HuH-7.5 (cell line): ENCODE measurements at regions not wholly inside any gene's neighbourhood (a gene's known extent, or its start where the extent isn't known, plus 50 kb on each side); places are given as distances from the start of the nearest gene placed in this dataset.

Source experiments
- DNase-seq: peaks from one replicate; pipeline ENCODE4 v3.0.0; 2011; ENCODE audit warnings: low spot score

- DNase-seq, result no peak
These were observed 424.9 kb upstream of the MGAT4C start for GRCh38 chr12:86681060-86681459.

DNA sequence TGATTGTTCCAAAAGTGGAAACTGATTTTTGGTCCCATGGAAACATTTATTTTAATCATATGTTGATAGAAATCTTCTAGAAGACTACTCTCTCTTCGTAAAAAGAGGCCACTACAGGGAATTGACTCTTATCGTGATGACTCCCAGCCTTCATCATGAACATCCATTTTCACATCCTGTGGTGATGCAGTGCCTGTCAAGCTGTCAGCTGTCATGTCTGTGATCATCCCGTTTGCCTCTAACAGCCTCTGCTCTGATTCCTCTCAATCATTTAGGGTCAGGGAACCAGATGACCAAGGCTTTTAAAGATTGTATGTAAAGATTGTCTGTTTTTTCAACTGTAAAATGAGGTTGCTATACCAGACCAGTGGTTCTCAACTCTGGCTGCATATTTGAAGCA is 419.0 kb upstream of the MGAT4C start:
- no peak for DNase-seq

- no peak for DNase-seq
These were observed 414.8 kb upstream of the MGAT4C start for GRCh38 chr12:86670986-86671385.

- no peak for DNase-seq
These were observed 412.8 kb upstream of the MGAT4C start for GRCh38 chr12:86669010-86669409.

DNA sequence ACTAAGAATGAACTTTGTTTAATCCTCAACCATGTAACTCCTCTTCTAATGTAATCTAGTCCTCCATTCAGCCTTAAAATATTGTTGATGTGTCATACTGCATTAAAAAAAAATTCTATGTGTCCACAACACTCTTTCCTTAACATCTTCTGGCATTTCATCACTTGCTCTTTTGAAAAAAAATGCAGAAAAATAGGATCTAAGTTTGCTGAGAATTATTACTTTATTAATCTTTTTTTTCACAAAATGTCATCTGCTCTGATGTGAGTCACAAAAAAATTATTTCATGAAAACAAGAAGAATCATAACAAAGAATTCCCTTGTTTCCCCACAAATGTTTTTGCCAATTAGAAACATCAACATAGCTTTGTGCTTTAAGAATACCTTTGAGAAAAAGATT is 410.1 kb upstream of the MGAT4C start:
- DNase-seq, result no peak

DNA sequence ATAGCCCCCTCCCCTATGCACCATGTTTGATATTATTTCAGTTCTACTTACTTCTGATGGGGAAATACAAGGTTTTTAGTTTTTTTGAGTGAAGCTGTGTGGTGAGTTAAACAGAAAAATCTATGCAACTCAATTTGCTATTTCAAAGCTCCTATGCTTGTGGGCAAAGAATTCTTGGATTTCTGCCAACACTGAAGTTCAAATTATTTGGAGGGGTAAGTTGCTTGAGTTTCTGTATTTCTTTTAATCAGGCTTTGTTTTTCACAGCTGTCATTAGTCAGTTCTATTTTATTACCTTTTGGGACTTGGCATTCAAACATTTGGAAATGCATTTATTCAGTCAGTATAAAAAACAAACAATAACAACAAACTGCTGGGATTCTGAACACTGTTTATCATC is 407.5 kb upstream of the MGAT4C start:
- DNase-seq, result no peak

GRCh38 chr12:86663173-86663572 is 407.0 kb upstream of the MGAT4C start:
- no peak for DNase-seq

GRCh38 chr12:86662464-86662863 is 406.3 kb upstream of the MGAT4C start:
- no peak for DNase-seq

GRCh38 chr12:86660488-86661147 is 404.4 kb upstream of the MGAT4C start:
- no peak for DNase-seq

GRCh38 chr12:86659985-86660384 is 403.8 kb upstream of the MGAT4C start:
- DNase-seq, result no peak

- no peak for DNase-seq
These were observed 402.1 kb upstream of the MGAT4C start for GRCh38 chr12:86658303-86658702.

DNA sequence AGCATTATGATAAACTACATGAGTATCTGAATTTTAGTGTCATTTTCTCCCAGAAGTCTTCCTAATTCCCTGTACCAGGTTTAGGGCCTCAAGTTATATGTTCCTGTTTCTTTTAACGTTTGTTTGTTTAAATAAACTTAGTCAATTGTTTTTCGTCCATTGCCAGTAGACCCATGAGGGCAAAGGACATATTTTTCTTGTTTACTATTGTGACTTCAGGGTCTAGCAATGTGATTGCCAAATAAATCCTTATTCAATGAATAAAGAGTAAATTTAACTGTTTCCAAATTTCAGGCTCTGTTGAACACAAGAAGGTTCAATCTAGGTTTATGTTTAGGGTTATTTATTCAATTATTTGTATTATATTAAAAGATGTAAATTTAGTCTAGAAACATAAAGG is 391.6 kb upstream of the MGAT4C start:
- DNase-seq, result no peak

DNA sequence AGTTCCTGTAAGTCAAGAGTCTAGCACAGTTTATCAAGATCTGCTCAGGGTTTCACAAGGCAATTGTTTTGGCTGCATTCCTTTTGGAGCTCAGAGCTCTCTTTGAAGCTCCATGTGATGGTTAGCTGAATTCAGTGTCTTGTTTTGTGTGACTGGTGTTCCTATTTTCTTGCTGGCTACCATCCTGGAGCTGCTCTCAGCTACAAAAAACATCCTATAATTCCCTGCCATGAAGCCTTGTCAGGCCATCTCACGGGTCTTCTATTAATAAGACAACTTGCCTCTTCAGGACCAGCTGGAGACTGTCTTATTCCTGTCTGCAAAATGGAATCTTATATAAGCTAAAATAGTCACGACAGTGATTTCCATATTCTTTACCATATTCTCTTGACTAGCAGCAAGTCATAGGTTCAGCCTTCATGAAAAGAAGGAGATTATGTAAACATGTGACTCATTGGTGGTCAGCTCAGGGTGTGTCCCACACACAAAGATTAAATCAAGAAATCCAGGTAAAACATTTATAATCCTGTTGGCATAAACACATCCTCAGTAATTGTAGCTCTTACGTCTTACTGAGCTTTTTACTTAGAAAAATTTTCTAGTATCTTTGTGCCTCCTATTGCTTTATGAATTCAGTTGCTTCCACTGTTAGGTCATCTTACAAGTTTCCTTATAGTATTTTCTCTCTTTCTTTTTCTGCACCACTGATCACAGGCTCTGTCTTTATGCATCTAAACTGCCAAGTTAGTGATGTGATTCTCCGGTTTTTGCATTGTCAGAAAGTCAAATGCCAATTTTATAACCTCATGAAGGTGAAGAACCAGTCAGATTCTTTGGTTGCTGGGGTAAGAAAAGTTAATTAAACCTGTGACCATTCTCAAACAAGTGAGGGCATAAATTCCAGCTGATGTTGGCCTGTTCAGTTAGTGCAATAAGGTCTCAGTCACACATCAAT is 378.5 kb upstream of the MGAT4C start:
- no peak for DNase-seq

GRCh38 chr12:86627001-86627400 is 370.8 kb upstream of the MGAT4C start:
- DNase-seq, result no peak

- no peak for DNase-seq
These were observed 367.1 kb upstream of the MGAT4C start for GRCh38 chr12:86623267-86623666.

- no peak for DNase-seq
These were observed 365.8 kb upstream of the MGAT4C start for GRCh38 chr12:86621957-86622356.

- DNase-seq, result no peak
These were observed 357.1 kb upstream of the MGAT4C start for GRCh38 chr12:86613311-86613710.

DNA sequence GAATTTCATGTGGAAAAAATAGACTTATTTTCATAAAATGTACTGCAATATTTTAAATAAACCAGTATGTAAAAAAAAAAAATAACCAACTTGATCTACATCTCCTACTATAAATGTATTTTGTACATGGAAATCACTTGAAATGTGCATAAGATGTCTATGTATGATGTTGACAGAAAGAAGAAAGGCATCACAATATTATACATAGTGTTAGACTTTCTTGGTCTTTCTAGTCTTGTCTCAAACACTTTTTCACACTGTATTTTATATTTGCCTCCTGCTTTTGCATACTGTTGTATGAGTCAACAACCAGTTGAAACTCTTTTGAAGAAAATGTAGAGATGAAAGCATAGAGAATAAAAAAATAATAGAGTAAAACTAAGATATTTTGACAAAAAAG is 352.4 kb upstream of the MGAT4C start:
- DNase-seq, result no peak

DNA sequence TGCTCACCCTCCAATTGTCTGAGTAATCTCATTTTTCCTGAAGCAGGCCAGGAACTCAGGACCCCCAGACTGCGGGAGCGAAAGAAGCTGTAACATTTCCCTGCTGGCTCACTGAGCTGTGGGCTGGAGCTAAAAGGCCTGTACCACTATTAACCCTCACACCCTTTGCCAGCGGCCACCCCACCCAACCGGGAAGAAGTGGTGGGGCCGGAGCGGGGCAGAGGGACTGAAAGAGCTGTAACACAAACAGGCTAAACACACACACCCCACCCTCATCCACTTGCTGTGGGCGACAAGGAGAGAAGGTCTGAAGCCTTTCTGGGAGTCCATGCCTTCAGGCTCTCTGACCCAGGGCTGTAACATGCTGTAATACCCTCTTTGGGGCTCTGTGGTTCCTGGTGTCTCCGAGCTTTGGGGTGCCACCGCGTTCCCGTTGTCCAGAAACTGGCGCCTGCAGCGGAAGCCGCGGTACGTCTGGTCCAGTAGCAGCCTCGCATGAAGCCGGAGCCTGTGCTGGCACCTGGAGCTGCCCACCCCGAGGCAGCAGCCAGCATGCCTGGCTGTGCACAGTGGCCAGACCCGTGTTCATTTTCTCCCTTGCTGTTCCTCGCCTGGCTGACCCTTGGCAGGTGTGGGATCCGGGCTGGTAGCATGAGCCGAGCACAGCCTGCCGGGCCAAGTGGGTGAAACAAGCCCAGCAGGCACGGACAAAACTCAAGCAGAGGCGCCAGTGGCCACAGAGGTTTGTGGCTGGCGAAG is 345.5 kb upstream of the MGAT4C start:
- no peak for DNase-seq

DNA sequence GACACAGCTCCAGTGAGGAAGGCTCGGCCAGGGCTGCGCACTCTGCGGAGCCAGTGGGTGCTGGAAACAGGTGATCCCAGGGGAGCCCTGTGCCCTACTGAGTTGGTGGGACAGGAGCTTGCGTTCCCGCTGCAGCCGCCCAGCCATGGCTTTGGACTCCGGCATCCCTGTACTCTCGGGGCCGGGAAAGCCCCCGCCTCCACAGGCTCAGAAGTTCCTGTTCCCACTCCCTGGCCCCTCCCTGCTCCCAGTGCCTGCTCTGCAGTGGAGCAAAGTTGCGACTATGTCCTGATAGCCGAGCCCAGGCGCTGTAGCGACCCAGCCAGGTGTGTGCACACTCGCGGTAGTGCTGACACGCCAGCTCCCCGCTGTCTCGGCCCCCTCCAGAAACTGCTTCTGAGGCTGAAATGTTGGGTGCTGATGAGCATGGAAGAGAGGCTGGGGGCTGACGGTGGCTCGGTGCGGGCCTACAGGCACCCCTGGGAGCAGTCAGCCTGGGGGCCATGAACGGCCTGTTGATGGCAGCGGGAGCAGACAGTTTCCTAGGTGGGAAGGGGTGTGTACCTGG is 344.6 kb upstream of the MGAT4C start:
- no peak for DNase-seq

DNA sequence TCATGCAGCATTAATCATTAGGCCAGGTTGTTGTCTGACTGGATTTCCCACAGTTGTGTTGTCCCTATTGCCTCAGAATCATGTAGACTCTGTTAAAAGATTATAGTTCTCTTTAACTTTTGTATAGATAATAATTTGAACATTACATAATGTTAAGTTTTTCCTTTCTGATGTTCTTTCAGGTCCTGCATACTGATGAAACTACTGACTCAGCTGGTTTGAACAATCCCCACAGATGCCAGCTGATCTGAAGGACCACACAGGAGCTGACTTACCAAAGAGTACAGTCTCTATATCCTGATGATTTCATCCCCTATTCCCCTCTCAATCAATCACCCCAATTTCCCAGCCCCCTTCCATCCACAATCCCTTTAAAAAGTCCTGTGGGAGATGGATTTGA is 341.2 kb upstream of the MGAT4C start:
- no peak for DNase-seq

GRCh38 chr12:86590296-86590695 is 334.1 kb upstream of the MGAT4C start:
- no peak for DNase-seq
